IPS-20b (cell line): ENCODE measurements at regions not wholly inside any gene's neighbourhood (a gene's known extent, or its start where the extent isn't known, plus 50 kb on each side); places are given as distances from the start of the nearest gene placed in this dataset.

Experiments used
- H3K27ac ChIP-seq: one replicate; pipeline ENCODE4 v1.5.1; 2013; ENCODE audit warnings: low read length
- H3K27me3 ChIP-seq: 2 replicates; pipeline ENCODE4 v1.6.1; 2013; ENCODE audit warnings: mild to moderate bottlenecking, low read length, inconsistent platforms; ENCODE audit not compliant: insufficient read depth
- H3K36me3 ChIP-seq: 2 replicates; pipeline ENCODE4 v1.6.1; 2013; ENCODE audit warnings: low read depth, mild to moderate bottlenecking, inconsistent platforms, low read length, moderate library complexity; ENCODE audit not compliant: insufficient read depth
- H3K4me1 ChIP-seq: 2 replicates; pipeline ENCODE4 v1.6.1; 2013; ENCODE audit warnings: mild to moderate bottlenecking, control low read depth, inconsistent platforms, low read length, moderate library complexity; ENCODE audit not compliant: insufficient read depth
- H3K4me3 ChIP-seq: 2 replicates; pipeline ENCODE4 v1.5.1; 2013; ENCODE audit warnings: mild to moderate bottlenecking, low read length, inconsistent platforms
- H3K9ac ChIP-seq: 2 replicates; pipeline ENCODE4 v1.6.1; 2013; ENCODE audit warnings: low read depth, mild to moderate bottlenecking, inconsistent platforms, low read length, moderate library complexity
- H3K9me3 ChIP-seq: 2 replicates; pipeline ENCODE4 v1.6.1; 2013; ENCODE audit warnings: mild to moderate bottlenecking, low read depth, low read length, inconsistent platforms; ENCODE audit not compliant: insufficient read depth

- Histone ChIP-seq H3K27me3 (no peaks in the 10 kb centered on the region), H3K9me3 (no peaks in the 10 kb centered on the region), H3K27ac (no peak overlapping the region), H3K9ac (no peak overlapping the region), H3K4me3 (no peak overlapping the region), H3K36me3 (no peaks in the 10 kb centered on the region), H3K4me1 (no peaks in the 10 kb centered on the region)
Observed at GRCh38 chr11:92276773-92277172, 52.2 kb downstream of the FAT3 start.

GRCh38 chr11:92277871-92278270 is 53.3 kb downstream of the FAT3 start:
- Histone ChIP-seq H3K27ac (no peak overlapping the region), H3K27me3 (no peaks in the 10 kb centered on the region), H3K36me3 (no peaks in the 10 kb centered on the region), H3K4me1 (no peaks in the 10 kb centered on the region), H3K9ac (no peak overlapping the region), H3K9me3 (no peaks in the 10 kb centered on the region), H3K4me3 (no peak overlapping the region)

- no peaks in the 10 kb centered on the region for H3K36me3 ChIP-seq
- no peak overlapping the region for H3K4me3 ChIP-seq
- no peaks in the 10 kb centered on the region for H3K27me3 ChIP-seq
- no peaks in the 10 kb centered on the region for H3K4me1 ChIP-seq
- no peak overlapping the region for H3K27ac ChIP-seq
- H3K9ac ChIP-seq, result no peak overlapping the region
- H3K9me3 ChIP-seq, result no peaks in the 10 kb centered on the region
Observed at GRCh38 chr11:92278791-92279433, 54.3 kb downstream of the FAT3 start.

- H3K36me3 ChIP-seq, result no peaks in the 10 kb centered on the region
- H3K9me3 ChIP-seq, result no peaks in the 10 kb centered on the region
- H3K27ac ChIP-seq, result no peak overlapping the region
- no peak overlapping the region for H3K4me3 ChIP-seq
- no peak overlapping the region for H3K9ac ChIP-seq
- H3K4me1 ChIP-seq, result peaks cover 9% of the 10 kb centered on the region; the same call in 1 of the 2 replicates
- no peaks in the 10 kb centered on the region for H3K27me3 ChIP-seq
Observed at GRCh38 chr11:92284107-92284506, 59.5 kb downstream of the FAT3 start.

GRCh38 chr11:92284558-92284957 is 59.9 kb downstream of the FAT3 start:
- Histone ChIP-seq H3K27me3 (no peaks in the 10 kb centered on the region), H3K4me3 (no peak overlapping the region), H3K36me3 (no peaks in the 10 kb centered on the region), H3K27ac (no peak overlapping the region), H3K4me1 (peaks cover 9% of the 10 kb centered on the region; the same call in 1 of the 2 replicates), H3K9me3 (no peaks in the 10 kb centered on the region), H3K9ac (no peak overlapping the region)

GRCh38 chr11:92285776-92286175 is 61.2 kb downstream of the FAT3 start:
- Histone ChIP-seq H3K27me3 (no peaks in the 10 kb centered on the region), H3K27ac (no peak overlapping the region), H3K4me1 (peaks cover 9% of the 10 kb centered on the region; the same call in 1 of the 2 replicates), H3K36me3 (no peaks in the 10 kb centered on the region), H3K9me3 (no peaks in the 10 kb centered on the region), H3K4me3 (no peak overlapping the region), H3K9ac (no peak overlapping the region)

- Histone ChIP-seq H3K27ac (no peak overlapping the region), H3K9me3 (no peaks in the 10 kb centered on the region), H3K27me3 (no peaks in the 10 kb centered on the region), H3K9ac (no peak overlapping the region), H3K4me3 (no peak overlapping the region), H3K4me1 (peaks cover 9% of the 10 kb centered on the region; the same call in 1 of the 2 replicates), H3K36me3 (no peaks in the 10 kb centered on the region)
Observed at GRCh38 chr11:92286709-92287108, 62.1 kb downstream of the FAT3 start.

GRCh38 chr11:92295175-92296137 is 70.8 kb downstream of the FAT3 start:
- no peak overlapping the region for H3K9ac ChIP-seq
- no peak overlapping the region for H3K27ac ChIP-seq
- no peak overlapping the region for H3K4me3 ChIP-seq
- no peaks in the 10 kb centered on the region for H3K4me1 ChIP-seq
- no peaks in the 10 kb centered on the region for H3K9me3 ChIP-seq
- H3K36me3 ChIP-seq, result no peaks in the 10 kb centered on the region
- no peaks in the 10 kb centered on the region for H3K27me3 ChIP-seq

GRCh38 chr11:92296138-92296515 is 71.5 kb downstream of the FAT3 start:
- Histone ChIP-seq H3K4me3 (no peak overlapping the region), H3K9me3 (no peaks in the 10 kb centered on the region), H3K36me3 (no peaks in the 10 kb centered on the region), H3K9ac (no peak overlapping the region), H3K4me1 (no peaks in the 10 kb centered on the region), H3K27me3 (no peaks in the 10 kb centered on the region), H3K27ac (no peak overlapping the region)

GRCh38 chr11:92297567-92298553 is 73.2 kb downstream of the FAT3 start:
- no peak overlapping the region for H3K9ac ChIP-seq
- H3K9me3 ChIP-seq, result no peaks in the 10 kb centered on the region
- no peaks in the 10 kb centered on the region for H3K27me3 ChIP-seq
- no peaks in the 10 kb centered on the region; the same call in 1 of the 2 replicates for H3K4me1 ChIP-seq
- no peaks in the 10 kb centered on the region for H3K36me3 ChIP-seq
- H3K4me3 ChIP-seq, result no peak overlapping the region
- no peak overlapping the region for H3K27ac ChIP-seq

- Histone ChIP-seq H3K27me3 (no peaks in the 10 kb centered on the region), H3K27ac (no peak overlapping the region), H3K4me1 (peaks cover 8% of the 10 kb centered on the region; the same call in 1 of the 2 replicates), H3K9ac (no peak overlapping the region), H3K9me3 (no peaks in the 10 kb centered on the region), H3K36me3 (no peaks in the 10 kb centered on the region), H3K4me3 (no peak overlapping the region)
Observed at GRCh38 chr11:92300876-92301275, 76.3 kb downstream of the FAT3 start.
